Loucy (cell line): ENCODE measurements at regions not wholly inside any gene's neighbourhood (a gene's known extent, or its start where the extent isn't known, plus 50 kb on each side); places are given as distances from the start of the nearest gene placed in this dataset.

Source experiments
- EZH2phosphoT487 ChIP-seq: fragments of 200-600 bp; IDR thresholded peaks from 2 replicates; pipeline ENCODE4 v1.6.1; 2018; ENCODE audit warnings: antibody characterized with exemption, mild to moderate bottlenecking, moderate library complexity, borderline replicate concordance
- TF ChIP-seq, protein P1 (sequence below): fragments of 200-600 bp; sonication (generic); conservative IDR thresholded peaks from 2 replicates; pipeline ENCODE4 v1.5.1; 2014; ENCODE audit warnings: mild to moderate bottlenecking, antibody characterized with exemption, low read length

DNA sequence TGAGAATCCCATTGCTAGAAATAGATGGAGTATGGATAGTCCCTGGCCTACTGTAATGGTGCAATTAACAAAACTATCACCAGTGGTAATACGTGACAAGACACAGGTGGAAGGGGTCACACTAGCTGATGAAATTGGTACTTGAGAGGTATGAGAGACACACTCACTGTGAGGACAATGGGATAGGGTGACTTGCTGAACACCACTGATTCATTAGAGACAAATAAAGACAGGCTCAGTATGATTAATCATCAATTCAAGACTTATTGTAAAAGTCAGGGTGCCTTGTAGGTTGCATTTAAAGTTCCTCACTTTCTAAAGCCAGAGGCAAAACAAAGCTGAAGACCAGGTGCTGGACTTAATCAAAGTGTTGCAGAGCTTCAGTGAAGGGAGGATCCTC lies 361.6 kb upstream of the EMCN start:
- TF ChIP-seq EZH2phosphoT487: no peak
- TF ChIP-seq, protein P1, sequence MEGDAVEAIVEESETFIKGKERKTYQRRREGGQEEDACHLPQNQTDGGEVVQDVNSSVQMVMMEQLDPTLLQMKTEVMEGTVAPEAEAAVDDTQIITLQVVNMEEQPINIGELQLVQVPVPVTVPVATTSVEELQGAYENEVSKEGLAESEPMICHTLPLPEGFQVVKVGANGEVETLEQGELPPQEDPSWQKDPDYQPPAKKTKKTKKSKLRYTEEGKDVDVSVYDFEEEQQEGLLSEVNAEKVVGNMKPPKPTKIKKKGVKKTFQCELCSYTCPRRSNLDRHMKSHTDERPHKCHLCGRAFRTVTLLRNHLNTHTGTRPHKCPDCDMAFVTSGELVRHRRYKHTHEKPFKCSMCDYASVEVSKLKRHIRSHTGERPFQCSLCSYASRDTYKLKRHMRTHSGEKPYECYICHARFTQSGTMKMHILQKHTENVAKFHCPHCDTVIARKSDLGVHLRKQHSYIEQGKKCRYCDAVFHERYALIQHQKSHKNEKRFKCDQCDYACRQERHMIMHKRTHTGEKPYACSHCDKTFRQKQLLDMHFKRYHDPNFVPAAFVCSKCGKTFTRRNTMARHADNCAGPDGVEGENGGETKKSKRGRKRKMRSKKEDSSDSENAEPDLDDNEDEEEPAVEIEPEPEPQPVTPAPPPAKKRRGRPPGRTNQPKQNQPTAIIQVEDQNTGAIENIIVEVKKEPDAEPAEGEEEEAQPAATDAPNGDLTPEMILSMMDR: no peak
